GM19240 (cell line): ENCODE measurements at regions not wholly inside any gene's neighbourhood (a gene's known extent, or its start where the extent isn't known, plus 50 kb on each side); places are given as distances from the start of the nearest gene placed in this dataset.
A peak's percentile ranks its signal among the peaks of the same experiment; 100 is the strongest.

ENCODE experiments used
- DNase-seq: peaks from one replicate; pipeline ENCODE4 v3.0.0; 2011; ENCODE audit warnings: low spot score; ENCODE audit not compliant: insufficient read length

- DNase-seq, result no peak
Observed at GRCh38 chr5:129821477-129822131, 73.7 kb downstream of the MINAR2 start.

GRCh38 chr5:129830288-129830687 is 74.0 kb upstream of the CHSY3 start:
- no peak for DNase-seq

DNA sequence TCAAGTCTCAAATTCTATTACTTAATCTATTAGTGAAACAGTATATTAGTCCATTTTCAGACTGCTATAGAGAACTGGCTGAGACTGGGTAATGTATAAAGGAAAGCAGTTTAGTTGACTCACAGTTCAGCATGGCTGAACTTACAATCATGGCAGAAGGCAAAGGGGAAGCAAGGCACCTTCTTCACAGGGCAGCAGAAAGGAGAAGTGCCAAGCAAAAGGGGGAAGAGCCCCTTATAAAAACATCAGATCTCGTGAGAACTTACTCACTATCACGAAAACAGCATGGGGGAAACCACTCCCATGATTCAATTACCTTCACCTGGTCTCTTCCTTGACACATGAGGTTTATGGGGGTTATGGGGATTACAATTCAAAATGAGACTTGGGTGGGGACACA is 67.9 kb upstream of the CHSY3 start:
- DNase-seq, result no peak

GRCh38 chr5:129844764-129845163 is 59.5 kb upstream of the CHSY3 start:
- DNase-seq, result no peak

- DNase-seq, result peak; percentile 19
Observed at GRCh38 chr5:129852747-129853352, 51.4 kb upstream of the CHSY3 start.

DNA sequence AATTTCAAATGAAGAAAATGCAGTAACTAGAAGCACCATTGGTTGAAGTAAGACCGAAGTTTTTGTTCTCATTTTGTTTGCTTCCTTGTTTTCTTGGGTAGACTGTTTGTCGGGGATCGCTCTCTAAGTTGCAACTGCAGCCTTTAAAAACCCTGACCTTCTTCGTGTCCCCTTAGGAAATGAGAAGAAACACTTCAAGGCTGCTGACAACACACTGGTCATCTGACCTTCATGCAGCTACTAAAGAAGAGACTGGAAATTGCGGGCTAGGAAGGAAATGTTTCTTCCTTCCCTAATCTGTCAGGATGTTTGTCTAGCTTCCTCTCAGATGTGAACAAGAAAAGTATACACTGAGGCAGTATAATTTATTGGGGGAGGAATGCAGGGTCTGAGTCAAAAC is 50.7 kb upstream of the CHSY3 start:
- DNase-seq, result no peak
